Psoas muscle (tissue), 7 donors: ENCODE measurements at regions not wholly inside any gene's neighbourhood (a gene's known extent, or its start where the extent isn't known, plus 50 kb on each side); places are given as distances from the start of the nearest gene placed in this dataset.

ENCODE experiments used
- ATAC-seq, 4 donors: fragments of 200-7000 bp; cut with Tn5 transposase; one replicate each; pipeline ENCODE4 v1.9.1; 2020; ENCODE audit warnings: moderate library complexity in 3 of 4, mild to moderate bottlenecking in 2 of 4
- DNase-seq, 2 donors: peaks; one replicate each; pipeline ENCODE4 v3.0.0-alpha.2; 2020
- H3K27ac ChIP-seq: fragments of 200-600 bp; one replicate; pipeline ENCODE4 v1.8.0; 2022
- H3K27me3 ChIP-seq, 3 donors: fragments of 200-600 bp in 1 of 3; one replicate each; pipeline versions ENCODE4 v1.6.1 to v1.8.0; 2013 to 2022; ENCODE audit warnings: low read length in 2 of 3, mild to moderate bottlenecking in 2 of 3, moderate library complexity in 1 of 3; ENCODE audit not compliant: insufficient read depth in 3 of 3
- H3K36me3 ChIP-seq, 2 donors: fragments of 200-600 bp in 1 of 2; one replicate each; pipeline versions ENCODE4 v1.6.1 to v1.8.0; 2013 to 2022; ENCODE audit warnings: low read depth in 1 of 2, mild to moderate bottlenecking in 1 of 2, moderate library complexity in 1 of 2; ENCODE audit not compliant: insufficient read depth in 1 of 2
- H3K4me1 ChIP-seq: fragments of 200-600 bp; one replicate; pipeline ENCODE4 v1.8.0; 2022
- H3K4me3 ChIP-seq: fragments of 200-600 bp; one replicate; pipeline ENCODE4 v1.8.0; 2022; ENCODE audit warnings: mild to moderate bottlenecking
- H3K9me3 ChIP-seq: fragments of 200-600 bp; one replicate; pipeline ENCODE4 v1.8.0; 2022
- CTCF ChIP-seq: fragments of 200-600 bp; IDR thresholded peaks from one replicate; pipeline ENCODE4 v1.8.0; 2022; ENCODE audit warnings: antibody characterized with exemption
- WGBS, 3 donors: extraction: QIAGEN DNeasy Blood & Tissue Kit; methylation state at CpG; one replicate each; pipeline versions ENCODE4 v1.1.6 to v1.1.7; 2013; 5-methylcytosine and 5-hydroxymethylcytosine counted together
- intact Hi-C, 2 donors: fragments of 100-400 bp; cut with DNase I; formaldehyde crosslinking; loops; one replicate each; pipeline versions ENCODE4 v1.11.0 to v1.14.2; 2022
- donor health status: healthy with polysubstance abuse.
- donor health status: DM: no; HTN: no; CAD: no; lungs with moderate emphysema.
- donor health status: Bipolar disorder and iron deficiency.
- donor health status: healthy.
- donor health status: DM: yes; HTN: yes; CAD: no.
- donor health status: DM: no; HTN: no; CAD: no.
- donor health status: DM: yes; HTN: yes; CAD: no.

- no peaks in the 10 kb centered on the region for H3K4me1 ChIP-seq
- intact Hi-C loops, result no loop called here
- WGBS, 3 donors, result 66 to 71% (median 70%) methylated on average over 2 of the region's 2 CpGs
- no peak for TF ChIP-seq CTCF
- H3K36me3 ChIP-seq, result no peaks in the 10 kb centered on the region
- no peak overlapping the region for H3K27ac ChIP-seq
- no peaks in the 10 kb centered on the region for H3K9me3 ChIP-seq
- H3K27me3 ChIP-seq, result no peaks in the 10 kb centered on the region
- H3K4me3 ChIP-seq, result no peak overlapping the region
- no peak for DNase-seq
- ATAC-seq, result no peak
Observed at GRCh38 chr6:62721408-62721807, 435.4 kb upstream of the KHDRBS2 start.

GRCh38 chr6:62716719-62717118, 430.7 kb upstream of the KHDRBS2 start:
- H3K27me3 ChIP-seq, result no peaks in the 10 kb centered on the region
- intact Hi-C loops, result no loop called here
- no peak for TF ChIP-seq CTCF
- no peak overlapping the region for H3K27ac ChIP-seq
- no peaks in the 10 kb centered on the region for H3K4me1 ChIP-seq
- H3K36me3 ChIP-seq, result no peaks in the 10 kb centered on the region
- DNase-seq (no peak), ATAC-seq (no peak)
- no peaks in the 10 kb centered on the region for H3K9me3 ChIP-seq
- 63 to 91% (median 78%) methylated on average over 3 of the region's 3 CpGs for WGBS, 3 donors
- H3K4me3 ChIP-seq, result no peak overlapping the region

GRCh38 chr6:62714112-62714511, 428.1 kb upstream of the KHDRBS2 start:
- TF ChIP-seq CTCF, result no peak
- DNase-seq, result no peak
- no peaks in the 10 kb centered on the region for H3K4me1 ChIP-seq
- intact Hi-C loops, result no loop called here
- no peaks in the 10 kb centered on the region for H3K36me3 ChIP-seq
- H3K4me3 ChIP-seq, result no peak overlapping the region
- no peak overlapping the region for H3K27ac ChIP-seq
- H3K27me3 ChIP-seq, result no peaks in the 10 kb centered on the region
- no peaks in the 10 kb centered on the region for H3K9me3 ChIP-seq
- ATAC-seq, result no peak

- Histone ChIP-seq H3K36me3 (no peaks in the 10 kb centered on the region), H3K27me3 (no peaks in the 10 kb centered on the region), H3K4me1 (no peaks in the 10 kb centered on the region), H3K27ac (no peak overlapping the region), H3K9me3 (no peaks in the 10 kb centered on the region), H3K4me3 (no peak overlapping the region)
- no peak for ATAC-seq
- no peak for DNase-seq
- TF ChIP-seq CTCF, result no peak
- WGBS, 3 donors, result 90 to 99% (median 98%) methylated on average over 1 of the region's 1 CpG
- intact Hi-C loops, result no loop called here
Observed at GRCh38 chr6:62711750-62712149, 425.7 kb upstream of the KHDRBS2 start.

- Histone ChIP-seq H3K36me3 (no peaks in the 10 kb centered on the region), H3K4me1 (no peaks in the 10 kb centered on the region), H3K27ac (no peak overlapping the region), H3K27me3 (no peaks in the 10 kb centered on the region), H3K9me3 (no peaks in the 10 kb centered on the region), H3K4me3 (no peak overlapping the region)
- no peak for DNase-seq
- intact Hi-C loops, result no loop called here
- ATAC-seq, result no peak
- 77 to 100% (median 94%) methylated on average over 1 of the region's 1 CpG for WGBS, 3 donors
- no peak for TF ChIP-seq CTCF
Observed at GRCh38 chr6:62707914-62708313, 421.9 kb upstream of the KHDRBS2 start.
